HFF-Myc (cell line): ENCODE measurements at regions not wholly inside any gene's neighbourhood (a gene's known extent, or its start where the extent isn't known, plus 50 kb on each side); places are given as distances from the start of the nearest gene placed in this dataset.

Experiments used
- DNase-seq: peaks from one replicate; pipeline ENCODE4 v3.0.0-alpha.2; 2011; ENCODE audit warnings: low read depth; ENCODE audit errors: extremely low read depth
- H3K4me3 ChIP-seq: replicated peaks from 2 replicates; pipeline ENCODE4 v1.5.1; 2011; ENCODE audit warnings: low read depth, mild to moderate bottlenecking, control low read depth, low read length
- CTCF ChIP-seq: IDR thresholded peaks from 2 replicates; pipeline ENCODE4 v1.5.1; 2012; ENCODE audit warnings: mild to moderate bottlenecking, low read depth, low read length, control low read depth; ENCODE audit errors: missing control alignments

GRCh38 chr14:100652744-100653143 lies 65.5 kb upstream of the BEGAIN start:
- no peak overlapping the region for H3K4me3 ChIP-seq
- no peak for TF ChIP-seq CTCF
- DNase-seq = no peak

- H3K4me3 ChIP-seq = no peak overlapping the region
- TF ChIP-seq CTCF = peak; percentile 37
- no peak for DNase-seq
Measured at GRCh38 chr14:100653409-100653808, 66.2 kb upstream of the BEGAIN start.

DNA sequence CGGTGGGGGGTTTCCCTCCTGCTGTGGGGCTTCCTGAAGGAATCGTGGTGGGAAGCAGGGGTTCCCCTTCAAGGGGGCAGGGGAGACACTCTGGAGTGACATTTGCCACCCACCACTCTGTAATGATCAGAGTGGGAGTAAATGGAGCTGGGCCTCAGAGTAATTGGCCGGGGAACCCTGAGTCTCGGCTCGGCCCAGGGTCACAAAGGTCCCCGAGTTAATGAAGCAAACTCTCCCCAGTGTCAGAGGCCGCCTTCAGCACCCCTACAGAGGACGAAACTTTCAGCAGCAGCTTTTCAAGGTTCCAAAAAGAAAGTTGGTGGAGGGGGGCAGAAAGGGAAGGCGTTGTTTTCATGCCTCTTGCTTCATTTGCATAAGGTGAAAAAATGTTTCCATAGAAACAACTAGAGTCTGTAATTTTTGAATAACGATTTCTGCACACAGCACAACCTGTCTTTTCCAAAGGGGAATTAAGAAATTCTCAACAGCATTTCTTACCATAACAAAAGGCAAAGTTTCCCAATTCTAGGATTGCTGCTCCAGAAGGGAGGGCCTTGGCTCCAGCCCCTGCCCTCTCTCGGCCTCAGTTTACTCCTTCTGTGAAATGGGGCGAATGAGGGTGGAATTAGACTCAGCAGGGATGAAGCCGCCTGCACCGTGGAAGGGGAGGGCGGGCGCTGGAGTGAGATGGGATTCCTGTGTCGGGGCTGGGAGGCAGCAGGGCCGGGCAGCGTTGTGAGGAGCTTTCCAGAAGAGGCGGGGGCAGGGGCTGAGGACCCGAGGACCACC lies 67.0 kb upstream of the BEGAIN start:
- no peak for TF ChIP-seq CTCF
- no peak for DNase-seq
- no peak overlapping the region for H3K4me3 ChIP-seq

DNA sequence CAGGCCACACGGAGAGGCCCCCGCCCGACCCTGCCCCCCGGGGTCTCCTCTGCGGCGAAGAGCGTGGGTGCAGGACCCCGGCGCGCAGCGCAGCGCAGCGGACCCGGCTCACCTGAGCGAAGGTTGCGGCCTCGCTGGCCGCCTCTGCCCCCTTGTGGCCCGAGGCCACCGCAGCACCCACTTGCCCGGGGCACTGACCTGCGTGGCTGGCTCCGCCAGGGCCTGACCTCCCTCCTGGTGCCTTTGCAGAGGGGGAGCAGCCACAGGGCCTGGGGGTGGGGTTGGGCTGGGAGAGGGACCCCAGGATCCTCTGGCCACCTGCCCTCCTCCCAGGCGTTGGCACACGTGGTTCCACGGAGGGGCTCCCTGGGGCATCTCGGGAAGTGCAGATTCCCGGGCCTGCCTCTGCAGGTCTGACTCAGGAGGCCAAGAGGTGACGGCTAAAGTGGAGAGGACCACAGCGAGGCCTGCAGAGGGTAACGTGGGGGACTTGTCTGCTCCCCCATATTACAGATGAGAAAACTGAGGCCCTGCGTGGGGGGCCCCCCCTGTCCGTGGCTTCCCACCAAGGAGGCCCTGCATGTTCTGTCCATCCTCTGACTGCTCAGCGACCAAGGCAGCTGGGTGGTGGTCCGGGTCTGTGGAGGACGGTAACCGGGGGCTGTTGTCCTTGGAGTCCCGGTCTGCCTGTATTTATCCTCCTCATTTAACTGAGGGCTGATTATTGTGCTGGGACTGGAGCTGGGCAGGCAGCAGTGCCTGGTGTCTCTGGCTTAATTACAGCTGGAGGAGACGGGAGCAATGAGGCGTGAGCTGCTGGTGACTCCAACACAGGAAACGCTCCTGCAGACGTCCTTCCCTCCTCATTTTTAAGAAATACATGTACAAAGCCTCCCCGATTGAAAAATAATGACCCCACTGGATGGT lies 67.9 kb upstream of the BEGAIN start:
- no peak for DNase-seq

GRCh38 chr14:100655741-100656085 lies 68.5 kb upstream of the BEGAIN start:
- no peak overlapping the region for H3K4me3 ChIP-seq
- no peak for TF ChIP-seq CTCF
- no peak for DNase-seq

More for the DNA sequence above, 67.9 kb upstream of the BEGAIN start:
- H3K4me3 ChIP-seq = no peak overlapping the region
- peak; percentile 45 for TF ChIP-seq CTCF

DNA sequence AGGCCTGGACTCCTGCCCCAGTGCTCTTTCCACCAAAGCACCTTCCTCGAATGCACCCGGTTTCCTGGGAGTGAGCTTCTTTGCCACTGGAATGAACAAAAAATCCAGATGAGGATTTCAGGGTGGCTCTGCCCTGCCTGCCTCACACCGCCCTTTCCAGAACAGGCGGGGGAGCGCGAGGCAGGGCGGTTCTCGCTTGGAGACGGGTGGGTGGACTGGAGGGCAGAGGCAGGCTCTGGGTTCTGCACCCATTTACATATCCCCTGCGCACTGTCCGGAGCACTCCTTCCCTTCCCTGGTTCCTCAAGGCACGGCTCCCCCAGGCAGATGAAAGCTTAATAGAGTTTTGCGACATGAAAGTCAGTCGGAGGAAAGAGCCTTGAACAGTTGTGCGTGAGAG lies 69.7 kb upstream of the DLK1 start:
- TF ChIP-seq CTCF = no peak
- no peak overlapping the region for H3K4me3 ChIP-seq
- DNase-seq = no peak
